Posterior vena cava (tissue), 2 donors: ENCODE measurements at regions not wholly inside any gene's neighbourhood (a gene's known extent, or its start where the extent isn't known, plus 50 kb on each side); places are given as distances from the start of the nearest gene placed in this dataset.

Experiments
- DNase-seq: peaks from one replicate; pipeline ENCODE4 v3.0.0-alpha.2; 2020; ENCODE audit warnings: low spot score
- intact Hi-C, 2 donors: fragments of 100-400 bp; cut with DNase I; formaldehyde crosslinking; loops; one replicate each; pipeline versions ENCODE4 v1.14.1 to v1.14.2; 2022 to 2023
- donor health status: DM: yes; HTN: yes; CAD: no.
- donor health status: DM: yes; HTN: yes; CAD: no.

GRCh38 chr9:129285979-129286772, 108.1 kb upstream of the IER5L start:
- intact Hi-C loops = no loop called here
- DNase-seq = peak; percentile 31

GRCh38 chr9:129285382-129285781, 107.3 kb upstream of the IER5L start:
- DNase-seq = no peak
- intact Hi-C loops = no loop called here

DNA sequence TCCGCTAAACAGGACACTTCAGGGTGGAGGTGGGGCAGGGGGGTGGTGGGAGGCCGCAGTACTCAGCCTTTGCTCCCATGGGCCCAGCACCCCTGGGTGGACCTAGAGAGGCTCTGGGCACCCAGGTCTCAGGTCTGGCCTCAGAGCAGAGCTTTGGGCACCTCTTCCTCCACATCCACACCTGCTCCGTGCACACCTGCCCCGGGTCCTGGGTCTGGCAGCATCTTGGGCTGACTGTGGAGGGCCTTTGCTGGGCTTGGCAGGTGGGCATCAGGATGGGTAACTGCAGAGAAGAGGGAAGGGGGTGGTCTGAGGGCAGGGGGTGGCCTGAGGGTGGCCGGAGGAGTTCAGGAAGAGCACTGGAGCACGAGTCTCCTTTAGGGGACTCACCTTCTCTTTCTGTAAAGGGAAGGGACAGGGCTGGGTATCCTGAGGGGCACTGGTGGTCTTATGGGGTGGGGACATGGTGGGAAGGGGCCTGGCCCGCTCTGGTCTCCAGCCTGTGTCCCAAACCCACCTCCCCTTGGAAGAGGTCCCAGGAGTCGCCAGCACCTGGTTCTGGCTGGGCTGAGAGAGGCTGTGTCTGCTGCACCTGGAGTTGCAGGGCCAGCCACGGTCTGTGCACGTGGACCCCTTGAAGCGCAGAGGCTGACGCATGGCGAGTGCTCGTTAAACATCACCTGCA, 106.7 kb upstream of the IER5L start:
- peak; percentile 48 for DNase-seq
- intact Hi-C loops = no loop called here

DNA sequence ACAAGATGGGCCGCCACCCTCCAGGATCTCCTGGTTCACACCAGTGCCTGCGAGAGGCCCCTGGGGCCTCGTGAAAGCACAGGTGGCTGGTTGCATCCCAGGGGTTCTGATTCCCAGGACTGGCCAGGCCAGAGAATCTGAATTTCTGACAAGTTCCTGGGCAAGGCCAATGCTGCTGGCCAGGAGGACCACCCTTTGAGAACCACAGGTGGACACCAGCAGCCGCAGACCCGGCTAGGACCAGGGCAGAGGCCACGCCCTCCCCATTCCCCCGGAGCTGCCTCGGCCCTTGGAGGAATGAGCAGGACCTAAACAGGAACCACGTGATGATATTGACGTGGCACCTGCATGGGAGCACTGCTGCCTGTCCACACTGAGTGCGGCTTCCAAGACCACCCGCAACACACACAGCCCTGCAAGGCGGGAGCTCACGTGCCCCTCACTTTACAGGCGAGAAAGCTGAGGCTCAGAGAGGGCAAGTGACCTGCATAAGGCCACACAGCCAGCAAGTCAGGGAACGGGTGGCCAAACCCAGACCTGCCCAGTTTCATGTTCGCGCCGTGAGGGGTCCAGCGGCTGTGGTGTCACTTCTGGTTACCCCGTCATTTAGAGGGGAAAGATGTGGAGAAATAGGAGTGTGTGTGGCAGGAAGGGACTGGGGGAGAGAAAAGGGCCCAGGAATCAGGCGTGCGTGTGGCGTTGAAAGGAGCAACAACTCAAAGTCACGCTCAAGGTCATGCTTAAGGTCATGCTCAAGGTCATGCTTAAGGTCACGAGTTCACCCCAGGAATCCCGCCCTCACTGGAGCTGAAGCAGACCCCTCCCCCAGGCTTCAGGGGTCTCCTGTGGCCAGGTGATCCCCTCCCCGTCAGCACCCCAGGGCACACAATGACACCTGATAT, 105.9 kb upstream of the IER5L start:
- peak; percentile 60 for DNase-seq
- intact Hi-C loops = no loop called here

- peak; percentile 78 for DNase-seq
- intact Hi-C loops = no loop called here
These were observed 105.2 kb upstream of the IER5L start for GRCh38 chr9:129283291-129283691.

DNA sequence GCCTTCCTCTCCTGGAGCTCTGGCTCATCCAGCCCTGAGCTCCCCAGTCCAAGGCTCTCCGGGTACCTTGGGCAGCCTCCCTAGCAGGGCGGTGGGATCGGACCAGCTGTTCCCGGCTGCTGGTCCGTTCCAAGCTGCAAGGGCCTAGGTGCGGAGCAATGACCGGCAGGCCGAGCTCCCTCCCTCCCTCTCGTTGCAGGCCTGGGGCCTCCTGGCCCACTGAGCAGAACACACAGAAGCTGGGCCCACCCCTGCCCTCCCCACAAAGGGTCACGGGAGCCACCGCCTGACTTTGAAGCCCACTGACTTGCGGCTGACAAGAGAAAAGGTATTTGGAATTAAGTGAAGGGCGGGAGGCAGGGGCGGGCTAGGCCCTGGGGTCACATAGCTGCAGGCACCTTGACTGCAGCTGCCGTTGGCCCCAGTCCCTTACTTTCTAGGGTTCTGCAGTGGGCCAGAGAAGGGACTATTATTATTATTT, 104.7 kb upstream of the IER5L start:
- intact Hi-C loops = no loop called here
- DNase-seq = peak; percentile 74

DNA sequence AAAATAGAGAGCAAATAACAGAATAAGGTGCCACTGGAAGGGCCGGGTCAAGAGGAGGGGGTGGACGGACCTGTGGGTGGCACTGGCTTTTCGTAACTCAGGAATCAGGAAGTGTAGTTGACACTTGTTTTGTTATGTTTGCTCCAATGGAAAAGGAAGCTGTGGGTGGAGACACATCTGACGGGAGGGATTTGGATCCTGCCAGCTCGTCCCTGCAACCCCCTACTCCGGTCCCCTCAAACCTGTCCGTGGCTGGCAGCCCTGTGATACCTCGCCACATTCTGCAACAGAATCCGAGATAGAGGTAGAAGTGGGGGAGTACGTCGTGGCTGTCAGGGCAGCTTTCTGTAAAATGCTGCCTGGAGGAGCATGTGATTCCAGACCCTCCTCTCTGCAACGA, 104.2 kb upstream of the IER5L start:
- peak; percentile 52 for DNase-seq

DNA sequence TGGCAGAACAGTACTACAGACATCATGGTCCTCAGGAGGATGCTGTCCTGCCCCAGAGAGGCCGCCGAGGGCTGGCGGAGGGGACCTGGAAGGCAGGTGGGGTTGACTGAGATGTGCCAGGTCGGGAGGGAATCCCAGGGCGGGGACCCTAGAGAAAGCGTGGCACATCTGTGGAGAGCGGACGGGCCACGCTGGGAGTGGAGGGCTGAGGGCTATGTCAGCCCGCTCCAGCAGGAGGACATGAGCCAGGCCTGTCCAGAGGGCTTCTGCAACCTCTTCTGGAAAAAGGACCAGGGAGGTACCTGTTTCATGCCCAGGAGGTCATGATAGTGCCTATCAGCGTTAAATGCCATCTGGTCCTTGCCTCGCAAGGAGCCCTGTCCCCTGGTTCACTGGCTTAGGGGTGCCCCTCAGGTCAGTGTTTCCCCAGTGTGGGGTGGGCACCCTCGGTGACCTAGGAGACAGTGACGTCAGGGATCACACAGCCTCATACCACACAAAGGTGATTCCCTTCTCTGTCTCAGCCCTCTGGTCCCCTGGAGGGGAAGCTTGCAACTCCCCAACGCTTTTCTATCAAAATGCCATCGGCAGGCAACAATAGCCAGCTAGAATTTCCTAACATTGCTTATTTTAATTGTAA, 103.6 kb upstream of the IER5L start:
- peak; percentile 70 for DNase-seq
- intact Hi-C loops = no loop called here

More for the DNA sequence above, 104.2 kb upstream of the IER5L start:
- intact Hi-C loops = no loop called here

DNA sequence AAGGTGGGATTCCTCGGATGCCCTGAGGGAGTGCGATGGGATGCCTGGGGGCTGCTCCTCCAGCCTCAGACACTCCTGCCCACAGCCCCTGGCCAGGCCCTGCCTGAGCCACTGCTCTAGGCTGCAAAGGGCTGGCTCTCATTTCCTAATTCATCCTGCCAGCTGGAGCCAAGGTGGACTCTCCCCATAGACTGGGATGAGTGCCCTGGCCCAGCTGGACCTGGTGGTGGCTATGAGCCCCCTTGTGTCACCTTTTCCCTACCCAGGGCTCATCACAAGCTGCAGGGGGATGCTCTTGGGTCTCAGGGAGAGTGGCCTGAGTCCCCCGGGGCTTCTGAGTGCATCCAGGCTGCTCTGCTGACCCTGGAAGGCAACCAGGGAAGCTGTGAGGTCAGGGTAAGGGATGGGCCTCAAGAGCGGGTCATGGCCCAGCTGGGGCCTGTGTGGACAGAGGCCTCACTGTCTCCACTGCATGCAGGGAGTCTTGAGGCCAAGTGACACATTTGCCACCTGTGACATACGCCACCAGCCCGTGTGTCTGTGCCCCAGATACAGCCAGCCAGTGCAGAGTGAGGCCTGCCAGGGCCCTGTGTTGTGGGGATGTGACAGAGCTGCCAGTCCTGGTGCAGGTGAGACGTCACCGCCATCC, 102.7 kb upstream of the IER5L start:
- intact Hi-C loops = no loop called here
- DNase-seq = peak; percentile 68

DNA sequence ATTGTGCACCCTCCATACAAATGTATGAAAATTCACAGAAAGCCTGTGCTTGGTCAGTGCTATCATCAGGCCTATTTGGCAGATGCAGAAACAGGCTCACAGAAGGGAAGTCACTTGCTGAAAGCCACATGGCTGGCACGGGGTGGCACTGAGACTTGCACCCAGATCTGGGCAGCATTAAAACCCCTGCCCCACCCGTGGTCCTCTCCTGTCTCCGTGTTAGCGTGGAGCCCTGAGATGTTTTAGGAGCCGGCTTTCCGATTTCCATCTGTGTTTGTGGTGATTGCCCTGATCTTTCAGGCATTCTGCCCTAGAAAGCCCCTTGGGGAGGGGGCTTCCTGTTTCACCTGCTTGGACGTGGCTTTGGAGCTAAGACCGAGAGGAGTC, 102.2 kb upstream of the IER5L start:
- DNase-seq = peak; percentile 47
- intact Hi-C loops = no loop called here

- intact Hi-C loops = no loop called here
- DNase-seq = peak; percentile 45
These were observed 100.6 kb upstream of the IER5L start for GRCh38 chr9:129278391-129279237.

GRCh38 chr9:129276486-129277230, 98.6 kb upstream of the IER5L start:
- intact Hi-C loops = no loop called here
- peak; percentile 65 for DNase-seq

GRCh38 chr9:129275626-129276247, 97.7 kb upstream of the IER5L start:
- intact Hi-C loops = no loop called here
- peak; percentile 63 for DNase-seq

DNA sequence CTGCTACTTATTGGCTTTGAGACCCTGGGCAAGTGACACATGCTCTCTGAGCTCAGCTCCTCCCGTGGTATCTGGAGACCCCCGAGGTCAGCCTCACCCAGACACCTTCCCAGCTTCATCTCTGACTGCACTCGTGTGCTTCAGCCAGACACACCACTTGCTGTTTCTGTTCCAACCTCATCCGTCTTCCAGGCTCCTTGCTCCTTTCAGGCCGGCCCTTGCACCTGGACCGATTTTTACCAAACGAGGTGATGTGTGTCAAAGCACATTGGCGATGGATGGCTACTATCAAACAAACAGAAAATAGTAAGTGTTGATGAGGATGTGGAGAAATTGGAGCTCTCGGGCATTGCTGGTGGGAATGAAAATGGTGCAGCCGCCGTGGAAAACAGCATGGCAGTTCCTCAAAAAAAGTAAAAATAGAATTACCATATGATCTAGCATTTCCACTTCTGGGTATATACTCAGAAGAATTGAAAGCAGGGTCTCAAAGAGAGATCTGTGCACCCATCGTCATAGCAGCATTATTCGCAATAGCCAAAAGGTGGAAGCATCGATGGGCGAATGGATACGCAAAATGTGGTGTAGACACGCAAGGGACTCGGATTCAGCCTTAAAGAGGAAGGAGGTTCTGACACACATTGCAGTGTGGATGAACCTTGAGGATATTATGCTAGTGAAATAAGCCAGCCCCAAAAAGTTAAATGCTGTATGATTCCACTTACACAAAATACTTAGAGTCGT, 96.1 kb upstream of the IER5L start:
- DNase-seq = peak; percentile 58
- intact Hi-C loops = no loop called here

GRCh38 chr9:129273136-129273895, 95.3 kb upstream of the IER5L start:
- intact Hi-C loops = no loop called here
- DNase-seq = peak; percentile 50
